Kidney (tissue), 13 donors: ENCODE measurements at regions not wholly inside any gene's neighbourhood (a gene's known extent, or its start where the extent isn't known, plus 50 kb on each side); places are given as distances from the start of the nearest gene placed in this dataset.
A peak's percentile ranks its signal among the peaks of the same experiment; 100 is the strongest.

Experiments used
- DNase-seq, 5 donors: peaks; one replicate each; pipeline ENCODE4 v3.0.0-alpha.2; 2013 to 2020
- FAIRE-seq: peaks from 2 replicates; lab custom pipeline; 2012; peaks lifted over from hg19 to GRCh38; lab: Jason Lieb, UNC
- H3K27ac ChIP-seq, 2 donors: one replicate each; pipeline ENCODE4 v1.7.0; 2013; ENCODE audit warnings: low read depth in 2 of 2, low read length in 2 of 2, inconsistent platforms in 1 of 2
- H3K27me3 ChIP-seq: one replicate; pipeline ENCODE4 v1.7.1; 2013; ENCODE audit warnings: low read length, inconsistent platforms; ENCODE audit not compliant: control insufficient read depth, insufficient read depth
- H3K36me3 ChIP-seq, 3 donors: one replicate each; pipeline versions ENCODE4 v1.7.0 to v1.7.1; 2013; ENCODE audit warnings: low read length in 3 of 3, control low read depth in 1 of 3, inconsistent platforms in 1 of 3; ENCODE audit not compliant: insufficient read depth in 3 of 3, control insufficient read depth in 2 of 3
- H3K4me1 ChIP-seq, 3 donors: one replicate each; pipeline versions ENCODE4 v1.7.0 to v1.7.1; 2013; ENCODE audit warnings: low read length in 3 of 3, inconsistent platforms in 1 of 3, low read depth in 1 of 3; ENCODE audit not compliant: control insufficient read depth in 2 of 3, insufficient read depth in 2 of 3
- H3K4me3 ChIP-seq, 3 donors: one replicate each; pipeline versions ENCODE4 v1.7.0 to v1.8.1; 2013; ENCODE audit warnings: low read length in 3 of 3, control low read depth in 1 of 3, inconsistent platforms in 1 of 3
- H3K9ac ChIP-seq, 3 donors: one replicate each; pipeline versions ENCODE4 v1.7.0 to v1.7.1; 2013; ENCODE audit warnings: low read length in 3 of 3, control low read depth in 1 of 3, inconsistent platforms in 1 of 3
- H3K9me3 ChIP-seq, 3 donors: one replicate each; pipeline versions ENCODE4 v1.7.0 to v1.7.1; 2013; ENCODE audit warnings: low read length in 3 of 3, control low read depth in 1 of 3, inconsistent platforms in 1 of 3; ENCODE audit not compliant: control insufficient read depth in 2 of 3, insufficient read depth in 1 of 3
- CTCF ChIP-seq: IDR thresholded peaks from 3 replicates; pipeline ENCODE4 v1.5.1; 2012; ENCODE audit warnings: mild to moderate bottlenecking, moderate library complexity, borderline replicate concordance; ENCODE audit not compliant: insufficient read depth; ENCODE audit errors: extremely low read depth
- intact Hi-C: fragments of 100-400 bp; cut with DNase I; formaldehyde crosslinking; loops from one replicate; pipeline ENCODE4 v1.11.1; 2022
- donor health status: control.
- donor health status: control.
- donor health status: control.
- donor health status: control.
- donor health status: control.
- donor health status: DM: yes; HTN: yes; CAD: no.
- donor health status: Normal renal cell carcinoma (clear cell type).

- no peaks in the 10 kb centered on the region for H3K36me3 ChIP-seq
- no peak overlapping the region for H3K9ac ChIP-seq
- no peak overlapping the region for H3K27ac ChIP-seq
- H3K9me3 ChIP-seq, result no peaks in the 10 kb centered on the region
- no peak for TF ChIP-seq CTCF
- FAIRE-seq (no peak), DNase-seq (peak in 1 of 5 donors; percentile 62)
- H3K27me3 ChIP-seq, result no peaks in the 10 kb centered on the region
- no peaks in the 10 kb centered on the region for H3K4me1 ChIP-seq
- intact Hi-C loops, result no loop called here
- H3K4me3 ChIP-seq, result no peak overlapping the region
Measured at GRCh38 chr2:217097346-217097745, 237.5 kb upstream of the TNP1 start.

GRCh38 chr2:217096474-217097225 lies 236.8 kb upstream of the TNP1 start:
- FAIRE-seq, result no peak
- intact Hi-C loops, result no loop called here
- H3K27me3 ChIP-seq, result no peaks in the 10 kb centered on the region
- TF ChIP-seq CTCF, result no peak
- no peaks in the 10 kb centered on the region for H3K4me1 ChIP-seq
- no peak overlapping the region for H3K27ac ChIP-seq
- H3K4me3 ChIP-seq, result no peak overlapping the region
- H3K9ac ChIP-seq, result no peak overlapping the region
- H3K36me3 ChIP-seq, result no peaks in the 10 kb centered on the region
- no peaks in the 10 kb centered on the region for H3K9me3 ChIP-seq
- peak in 3 of 5 donors; percentile 30 to 55 (median 54) for DNase-seq

GRCh38 chr2:217095511-217096205 lies 235.8 kb upstream of the TNP1 start:
- TF ChIP-seq CTCF, result no peak
- H3K9ac ChIP-seq, result no peak overlapping the region
- FAIRE-seq (no peak), DNase-seq (no peak)
- intact Hi-C loops, result no loop called here
- no peaks in the 10 kb centered on the region for H3K4me1 ChIP-seq
- no peak overlapping the region for H3K27ac ChIP-seq
- no peaks in the 10 kb centered on the region for H3K27me3 ChIP-seq
- no peaks in the 10 kb centered on the region for H3K36me3 ChIP-seq
- no peaks in the 10 kb centered on the region for H3K9me3 ChIP-seq
- H3K4me3 ChIP-seq, result no peak overlapping the region
